ENCODE measurements at regions not wholly inside any gene's neighbourhood (a gene's known extent, or its start where the extent isn't known, plus 50 kb on each side); places are given as distances from the start of the nearest gene placed in this dataset.

DNA sequence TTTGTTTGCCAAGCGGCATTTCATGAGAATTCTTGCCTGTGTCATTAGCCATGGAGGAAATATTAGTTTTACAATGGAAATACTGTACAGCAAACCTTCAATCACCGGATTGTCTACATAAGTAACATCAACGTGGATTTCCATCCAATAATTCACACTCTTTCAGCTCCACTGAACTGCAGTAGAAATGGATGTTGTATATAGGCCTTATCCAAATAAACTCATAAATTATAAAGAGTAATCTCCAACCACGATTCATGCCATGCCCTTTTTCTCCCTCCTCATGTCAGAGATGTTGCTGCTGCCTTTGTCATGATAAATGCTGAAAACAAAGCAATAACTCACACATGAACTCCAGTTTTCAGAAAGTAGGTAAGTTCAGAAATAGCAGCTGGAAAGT is 54.9 kb upstream of the EYS start:
- TF ChIP-seq, protein P1, sequence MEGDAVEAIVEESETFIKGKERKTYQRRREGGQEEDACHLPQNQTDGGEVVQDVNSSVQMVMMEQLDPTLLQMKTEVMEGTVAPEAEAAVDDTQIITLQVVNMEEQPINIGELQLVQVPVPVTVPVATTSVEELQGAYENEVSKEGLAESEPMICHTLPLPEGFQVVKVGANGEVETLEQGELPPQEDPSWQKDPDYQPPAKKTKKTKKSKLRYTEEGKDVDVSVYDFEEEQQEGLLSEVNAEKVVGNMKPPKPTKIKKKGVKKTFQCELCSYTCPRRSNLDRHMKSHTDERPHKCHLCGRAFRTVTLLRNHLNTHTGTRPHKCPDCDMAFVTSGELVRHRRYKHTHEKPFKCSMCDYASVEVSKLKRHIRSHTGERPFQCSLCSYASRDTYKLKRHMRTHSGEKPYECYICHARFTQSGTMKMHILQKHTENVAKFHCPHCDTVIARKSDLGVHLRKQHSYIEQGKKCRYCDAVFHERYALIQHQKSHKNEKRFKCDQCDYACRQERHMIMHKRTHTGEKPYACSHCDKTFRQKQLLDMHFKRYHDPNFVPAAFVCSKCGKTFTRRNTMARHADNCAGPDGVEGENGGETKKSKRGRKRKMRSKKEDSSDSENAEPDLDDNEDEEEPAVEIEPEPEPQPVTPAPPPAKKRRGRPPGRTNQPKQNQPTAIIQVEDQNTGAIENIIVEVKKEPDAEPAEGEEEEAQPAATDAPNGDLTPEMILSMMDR (IDR thresholded peaks at IDR 0.05; ENCODE audit: borderline replicate concordance, insufficient read depth, low read depth, low read length), result no peak
- H3K4me3 ChIP-seq (ENCODE audit: low read depth, low read length), result no peak overlapping the region

DNA sequence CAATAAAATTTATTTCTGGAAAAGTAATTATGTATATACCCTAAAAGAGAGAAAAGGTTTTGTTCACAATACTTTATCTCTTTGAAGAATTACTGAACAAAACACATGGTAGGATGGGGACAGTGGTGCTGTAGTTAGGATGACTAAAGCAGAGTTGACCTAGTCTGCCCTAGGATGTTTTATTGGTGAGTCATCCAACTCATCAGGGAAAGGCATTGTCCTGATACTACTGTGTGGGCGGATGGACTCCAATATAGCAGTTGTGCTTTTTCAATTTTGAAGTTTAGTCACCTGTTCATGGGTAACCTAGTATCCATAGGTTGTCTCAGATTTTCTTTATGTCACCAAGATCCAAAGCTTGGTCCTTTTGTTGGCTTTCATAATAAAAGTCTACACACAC is 53.3 kb upstream of the EYS start:
- H3K4me3 ChIP-seq (ENCODE audit: low read depth, low read length), result no peak overlapping the region
- TF ChIP-seq, protein P1 (IDR thresholded peaks at IDR 0.05; ENCODE audit: borderline replicate concordance, insufficient read depth, low read depth, low read length), result no peak

Data from GM12875 (cell line).